NK-92 treated with Interleukin-12 subunit alpha and Interleukin-12 subunit beta, amount 100 ng/mL, for 24 hours (cell line): ENCODE measurements at regions not wholly inside any gene's neighbourhood (a gene's known extent, or its start where the extent isn't known, plus 50 kb on each side); places are given as distances from the start of the nearest gene placed in this dataset.
A peak's percentile ranks its signal among the peaks of the same experiment; 100 is the strongest.

Experiments used
- DNase-seq: peaks from one replicate; lab custom pipeline; 2025; lab: John Stamatoyannopoulos, UW

GRCh38 chr1:221470000-221470698 is 271.7 kb downstream of the DUSP10 start:
- no peak for DNase-seq

- no peak for DNase-seq
Observed at GRCh38 chr1:221473411-221473810, 268.5 kb downstream of the DUSP10 start.

GRCh38 chr1:221477252-221477651 is 264.6 kb downstream of the DUSP10 start:
- no peak for DNase-seq

- DNase-seq = peak; percentile 53
Observed at GRCh38 chr1:221478050-221478949, 263.6 kb downstream of the DUSP10 start.

- no peak for DNase-seq
Observed at GRCh38 chr1:221487781-221488524, 253.9 kb downstream of the DUSP10 start.

- no peak for DNase-seq
Observed at GRCh38 chr1:221488550-221488949, 253.3 kb downstream of the DUSP10 start.

- DNase-seq = no peak
Observed at GRCh38 chr1:221494670-221495069, 247.2 kb downstream of the DUSP10 start.

GRCh38 chr1:221497046-221497445 is 244.8 kb downstream of the DUSP10 start:
- DNase-seq = no peak

GRCh38 chr1:221503268-221503667 is 238.6 kb downstream of the DUSP10 start:
- DNase-seq = no peak

- DNase-seq = no peak
Observed at GRCh38 chr1:221509575-221510355, 232.1 kb downstream of the DUSP10 start.

- DNase-seq = no peak
Observed at GRCh38 chr1:221510793-221511503, 230.9 kb downstream of the DUSP10 start.

GRCh38 chr1:221511797-221512196 is 230.1 kb downstream of the DUSP10 start:
- no peak for DNase-seq

- no peak for DNase-seq
Observed at GRCh38 chr1:221514806-221515205, 227.1 kb downstream of the DUSP10 start.

- DNase-seq = no peak
Observed at GRCh38 chr1:221515496-221515895, 226.4 kb downstream of the DUSP10 start.

- DNase-seq = no peak
Observed at GRCh38 chr1:221517961-221518360, 223.9 kb downstream of the DUSP10 start.

- no peak for DNase-seq
Observed at GRCh38 chr1:221520250-221520649, 221.6 kb downstream of the DUSP10 start.

- DNase-seq = no peak
Observed at GRCh38 chr1:221521686-221522085, 220.2 kb downstream of the DUSP10 start.

- DNase-seq = no peak
Observed at GRCh38 chr1:221522529-221522940, 219.4 kb downstream of the DUSP10 start.

GRCh38 chr1:221525749-221526148 is 216.1 kb downstream of the DUSP10 start:
- DNase-seq = no peak

- DNase-seq = no peak
Observed at GRCh38 chr1:221527302-221527701, 214.6 kb downstream of the DUSP10 start.
